GM12875 (cell line): ENCODE measurements at regions not wholly inside any gene's neighbourhood (a gene's known extent, or its start where the extent isn't known, plus 50 kb on each side); places are given as distances from the start of the nearest gene placed in this dataset.

Source experiments
- H3K4me3 ChIP-seq: one replicate; pipeline ENCODE4 v1.5.1; 2011; ENCODE audit warnings: low read depth, low read length, control low read depth
- TF ChIP-seq, protein P1 (sequence below): IDR thresholded peaks from 2 replicates; pipeline ENCODE4 v1.5.1; 2011; ENCODE audit warnings: low read depth, mild to moderate bottlenecking, control low read depth, inconsistent platforms, low read length, moderate library complexity, borderline replicate concordance; ENCODE audit not compliant: insufficient read depth

- no peak overlapping the region for H3K4me3 ChIP-seq
- TF ChIP-seq, protein P1, sequence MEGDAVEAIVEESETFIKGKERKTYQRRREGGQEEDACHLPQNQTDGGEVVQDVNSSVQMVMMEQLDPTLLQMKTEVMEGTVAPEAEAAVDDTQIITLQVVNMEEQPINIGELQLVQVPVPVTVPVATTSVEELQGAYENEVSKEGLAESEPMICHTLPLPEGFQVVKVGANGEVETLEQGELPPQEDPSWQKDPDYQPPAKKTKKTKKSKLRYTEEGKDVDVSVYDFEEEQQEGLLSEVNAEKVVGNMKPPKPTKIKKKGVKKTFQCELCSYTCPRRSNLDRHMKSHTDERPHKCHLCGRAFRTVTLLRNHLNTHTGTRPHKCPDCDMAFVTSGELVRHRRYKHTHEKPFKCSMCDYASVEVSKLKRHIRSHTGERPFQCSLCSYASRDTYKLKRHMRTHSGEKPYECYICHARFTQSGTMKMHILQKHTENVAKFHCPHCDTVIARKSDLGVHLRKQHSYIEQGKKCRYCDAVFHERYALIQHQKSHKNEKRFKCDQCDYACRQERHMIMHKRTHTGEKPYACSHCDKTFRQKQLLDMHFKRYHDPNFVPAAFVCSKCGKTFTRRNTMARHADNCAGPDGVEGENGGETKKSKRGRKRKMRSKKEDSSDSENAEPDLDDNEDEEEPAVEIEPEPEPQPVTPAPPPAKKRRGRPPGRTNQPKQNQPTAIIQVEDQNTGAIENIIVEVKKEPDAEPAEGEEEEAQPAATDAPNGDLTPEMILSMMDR: no peak
These were observed 73.7 kb upstream of the MSTN start for GRCh38 chr2:190136259-190136658.

GRCh38 chr2:190129421-190130199 is 67.1 kb upstream of the MSTN start:
- TF ChIP-seq, protein P1: no peak
- no peak overlapping the region for H3K4me3 ChIP-seq

DNA sequence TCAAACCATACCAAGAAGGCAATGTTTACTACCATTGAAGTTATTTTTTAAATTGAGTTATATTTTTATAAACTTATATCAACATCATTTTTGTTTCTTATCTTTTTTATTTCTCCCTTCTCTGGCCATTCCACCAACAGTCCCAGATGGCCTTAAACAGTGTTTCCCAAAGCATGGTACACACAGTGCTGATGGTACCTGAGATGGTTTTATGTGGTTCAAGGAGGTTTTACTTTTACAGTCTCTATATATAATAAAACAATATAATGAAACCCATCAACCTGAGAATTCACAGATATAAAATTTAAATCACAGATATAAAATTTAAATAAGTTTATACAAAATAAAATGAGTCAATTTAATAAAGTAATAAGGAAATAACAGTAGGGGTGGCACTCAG is 65.1 kb upstream of the MSTN start:
- H3K4me3 ChIP-seq: no peak overlapping the region
- TF ChIP-seq, protein P1: no peak

DNA sequence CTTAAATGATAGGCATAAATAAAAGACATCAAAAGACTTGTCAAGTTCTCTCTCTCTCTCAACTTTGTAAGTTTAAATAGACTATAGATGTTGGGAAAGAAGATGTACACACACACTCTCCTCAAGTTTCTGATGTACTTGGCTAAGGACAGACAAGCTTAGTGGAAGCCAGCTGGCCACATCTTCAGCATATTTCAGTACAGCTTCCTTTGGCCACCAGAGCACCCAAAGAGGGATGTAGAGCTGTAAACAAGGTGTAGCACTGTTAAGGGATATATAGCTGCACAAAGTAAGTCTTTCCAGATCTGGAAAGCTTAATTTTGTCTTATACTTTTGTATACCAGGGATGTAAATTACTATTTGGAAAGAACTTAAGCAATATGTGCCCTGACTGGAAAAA is 64.3 kb upstream of the MSTN start:
- no peak overlapping the region for H3K4me3 ChIP-seq
- TF ChIP-seq, protein P1: no peak

DNA sequence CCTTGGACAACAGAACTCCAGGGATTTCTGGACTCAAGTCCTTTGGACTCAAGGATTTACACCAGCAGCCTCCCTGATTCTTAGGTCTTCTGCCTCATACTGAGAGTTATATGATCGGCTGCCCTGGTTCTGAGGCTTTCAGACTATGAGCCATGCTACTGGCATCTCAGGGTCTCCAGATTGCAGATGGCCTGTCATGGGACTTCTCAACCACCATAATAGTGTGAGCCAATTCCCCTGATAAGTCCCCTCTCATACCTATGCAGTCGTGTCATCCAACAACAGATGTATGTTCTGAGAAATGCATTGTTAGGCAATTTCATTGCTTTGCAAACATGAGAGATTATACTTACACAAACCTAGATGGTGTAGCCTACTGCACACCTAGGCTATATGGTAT is 61.4 kb upstream of the MSTN start:
- no peak overlapping the region for H3K4me3 ChIP-seq
- TF ChIP-seq, protein P1: no peak

DNA sequence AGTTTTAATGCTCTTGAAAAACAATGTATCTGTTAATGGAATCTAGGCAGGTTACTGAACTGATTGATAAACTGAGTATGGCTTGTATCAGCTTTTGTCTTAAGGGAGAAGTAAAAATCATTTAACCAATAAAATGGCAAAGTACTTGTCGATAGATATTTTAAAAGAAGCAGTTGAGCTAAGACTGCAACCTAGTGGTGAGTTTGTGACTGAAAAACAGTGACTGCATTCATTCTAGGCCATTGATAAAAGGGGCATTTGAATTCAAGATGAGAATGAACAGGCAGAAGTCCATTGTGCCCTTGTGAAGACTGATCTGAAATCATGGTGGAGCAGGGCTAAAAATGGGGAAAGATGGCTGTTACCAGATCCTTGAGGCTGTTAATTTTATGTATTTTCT is 59.4 kb upstream of the MSTN start:
- TF ChIP-seq, protein P1: peak; percentile 35; the same call in 1 of the 2 replicates
- H3K4me3 ChIP-seq: no peak overlapping the region

DNA sequence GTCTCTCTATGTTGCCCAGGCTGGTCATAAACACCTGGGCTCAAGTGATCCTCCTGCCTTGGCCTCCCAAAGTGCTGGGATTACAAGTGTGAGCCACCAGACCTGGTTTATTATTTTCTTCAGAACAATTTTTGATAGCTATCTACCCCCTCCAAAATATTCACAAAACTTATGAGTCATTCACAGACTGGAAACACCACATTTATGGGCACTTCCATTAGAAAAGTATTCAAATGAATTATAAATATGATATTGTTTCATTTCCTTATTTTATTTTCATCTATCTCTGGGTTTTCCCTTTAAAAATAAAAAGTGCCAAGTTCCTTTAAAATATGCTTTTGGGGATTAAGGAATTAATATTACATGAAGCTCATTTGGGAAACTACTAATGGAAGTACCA is 58.8 kb upstream of the MSTN start:
- TF ChIP-seq, protein P1: no peak
- no peak overlapping the region for H3K4me3 ChIP-seq
